ENCODE measurements at regions not wholly inside any gene's neighbourhood (a gene's known extent, or its start where the extent isn't known, plus 50 kb on each side); places are given as distances from the start of the nearest gene placed in this dataset.
"Not testable (repeated sequence)": the region's sequence is repeated elsewhere in the genome, so short reads cannot be mapped to it uniquely, and the experiment has no call there.

GRCh38 chr2:84286878-84287277 is 172.2 kb downstream of the SUCLG1 start:
- no peak for DNase-seq

GRCh38 chr2:84285056-84285747 is 173.9 kb downstream of the SUCLG1 start:
- no peak for DNase-seq

GRCh38 chr2:84283506-84283905 is 175.6 kb downstream of the SUCLG1 start:
- no peak for DNase-seq

- no peak for DNase-seq
These were observed 177.6 kb downstream of the SUCLG1 start for GRCh38 chr2:84281510-84281909.

- no peak for DNase-seq
These were observed 178.2 kb downstream of the SUCLG1 start for GRCh38 chr2:84280873-84281272.

- DNase-seq: no peak
These were observed 180.7 kb downstream of the SUCLG1 start for GRCh38 chr2:84278386-84278785.

GRCh38 chr2:84276590-84277255 is 182.4 kb downstream of the SUCLG1 start:
- no peak for DNase-seq

GRCh38 chr2:84273406-84273805 is 185.7 kb downstream of the SUCLG1 start:
- no peak for DNase-seq

- no peak for DNase-seq
These were observed 187.1 kb downstream of the SUCLG1 start for GRCh38 chr2:84271977-84272376.

- no peak for DNase-seq
These were observed 201.2 kb downstream of the SUCLG1 start for GRCh38 chr2:84257831-84258230.

- no peak for DNase-seq
These were observed 207.3 kb downstream of the SUCLG1 start for GRCh38 chr2:84251651-84252302.

GRCh38 chr2:84249140-84249539 is 209.9 kb downstream of the SUCLG1 start:
- no peak for DNase-seq

- DNase-seq: no peak
These were observed 211.5 kb downstream of the SUCLG1 start for GRCh38 chr2:84247532-84247931.

- DNase-seq: no peak
These were observed 215.0 kb downstream of the SUCLG1 start for GRCh38 chr2:84243788-84244733.

GRCh38 chr2:84238907-84239306 is 220.2 kb downstream of the SUCLG1 start:
- DNase-seq: no peak

GRCh38 chr2:84236288-84236687 is 222.8 kb downstream of the SUCLG1 start:
- DNase-seq: no peak

- no peak for DNase-seq
These were observed 225.0 kb downstream of the SUCLG1 start for GRCh38 chr2:84234103-84234502.

GRCh38 chr2:84231478-84231877 is 227.6 kb downstream of the SUCLG1 start:
- DNase-seq: no peak

- no peak for DNase-seq
These were observed 235.0 kb downstream of the SUCLG1 start for GRCh38 chr2:84224121-84224520.

GRCh38 chr2:84223191-84223590 is 235.9 kb downstream of the SUCLG1 start:
- DNase-seq: peak; percentile 6

GRCh38 chr2:84221102-84221501 is 238.0 kb downstream of the SUCLG1 start:
- DNase-seq: not testable (repeated sequence)

GRCh38 chr2:84217456-84217855 is 241.6 kb downstream of the SUCLG1 start:
- DNase-seq: no peak

GRCh38 chr2:84214455-84214854 is 244.6 kb downstream of the SUCLG1 start:
- no peak for DNase-seq

Data from fibroblast of skin of right biceps (primary cell).